Activated T-cell treated with anti-CD3 and anti-CD28 coated beads, Interleukin-2, amount 50 U/mL, for 1 hour (primary cell): ENCODE measurements at regions not wholly inside any gene's neighbourhood (a gene's known extent, or its start where the extent isn't known, plus 50 kb on each side); places are given as distances from the start of the nearest gene placed in this dataset.

Experiments used
- DNase-seq: peaks from one replicate; pipeline ENCODE4 v3.0.0-alpha.2; 2020

DNA sequence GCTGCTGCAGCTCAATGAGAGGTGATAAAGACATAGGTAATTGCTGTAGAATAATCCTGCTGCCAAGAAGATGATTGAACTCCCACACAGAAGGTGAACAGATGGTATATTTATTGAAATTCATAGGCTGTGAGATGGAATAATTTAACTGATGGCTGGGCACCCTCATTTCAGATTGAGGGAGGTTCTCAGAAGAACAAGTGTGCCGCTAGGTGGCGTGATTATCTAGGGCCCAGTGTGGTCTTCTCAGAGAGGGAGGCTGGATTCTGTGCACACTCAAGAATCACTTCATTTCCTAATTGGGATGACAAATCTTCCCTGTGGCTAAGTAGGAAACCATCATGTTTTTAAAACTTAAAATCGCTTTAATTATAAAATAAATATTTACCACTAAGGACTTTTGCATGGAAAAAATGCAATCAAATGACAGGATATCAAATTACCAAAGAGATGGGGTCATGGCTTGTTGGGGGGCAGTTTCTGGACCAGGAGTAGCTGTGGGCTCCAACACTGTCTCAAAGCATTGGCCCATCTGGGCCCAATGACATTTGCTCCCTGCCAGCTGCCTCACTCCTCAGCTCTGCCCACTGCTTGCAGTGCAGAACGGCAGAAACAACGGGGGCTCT, 132.3 kb downstream of the SNAPC1 start:
- peak; percentile 44 for DNase-seq

DNA sequence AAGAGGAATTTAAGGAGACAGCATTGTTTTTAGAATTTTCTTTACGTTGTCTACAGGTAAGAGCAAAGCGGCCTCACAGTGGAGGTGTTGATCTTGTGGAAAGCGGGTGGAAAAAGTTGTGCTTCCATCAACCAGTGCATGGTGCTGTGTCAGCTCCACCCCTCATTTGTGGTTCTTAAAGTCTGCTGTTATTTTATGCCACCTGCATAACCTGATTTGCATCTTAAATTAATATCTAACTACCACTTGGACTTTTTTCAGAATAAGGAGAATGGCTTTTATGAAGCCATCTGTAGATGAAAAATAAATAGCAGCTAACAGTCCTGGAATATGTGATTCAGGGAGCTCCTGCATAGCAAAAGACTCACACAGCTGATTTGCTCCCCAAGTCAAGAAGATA, 135.1 kb downstream of the SNAPC1 start:
- DNase-seq: no peak

DNA sequence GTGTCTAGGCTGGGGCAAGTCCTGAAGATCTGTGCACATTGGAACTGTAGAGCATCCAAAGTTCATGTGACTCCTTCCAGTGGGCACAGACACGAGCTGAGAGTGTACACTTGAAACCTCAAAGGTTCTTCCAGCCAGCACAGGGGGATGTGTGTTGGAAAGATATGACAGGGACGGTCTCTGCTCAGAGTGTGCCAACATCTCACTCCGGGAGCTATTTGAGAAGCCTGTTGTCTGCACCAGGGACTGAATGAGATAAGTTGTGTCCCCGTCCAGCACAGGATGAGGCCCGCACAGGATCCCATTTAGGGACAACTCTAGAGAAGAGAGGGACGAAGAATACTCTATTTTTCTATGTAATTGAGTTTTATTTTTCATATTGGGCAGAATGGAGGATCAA, 136.3 kb downstream of the SNAPC1 start:
- no peak for DNase-seq

DNA sequence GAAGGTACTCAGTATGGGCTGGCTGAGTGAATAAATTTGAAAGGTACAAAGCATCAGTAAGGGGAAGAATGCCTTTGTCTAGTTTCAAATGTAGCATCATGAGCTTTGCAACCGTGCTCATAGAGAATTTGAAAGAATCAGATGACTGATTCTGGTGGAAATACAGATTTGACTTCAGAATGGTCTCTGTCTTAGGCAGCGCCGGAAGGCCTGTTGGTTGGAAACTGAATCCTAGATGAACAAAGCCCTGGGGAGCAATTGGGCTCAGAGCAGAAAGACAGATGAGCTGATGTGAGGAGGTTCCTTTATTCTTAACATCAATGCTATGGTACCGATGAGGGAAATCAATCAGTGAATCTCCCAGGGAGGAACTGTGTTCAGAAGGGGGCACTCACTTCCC, 137.3 kb downstream of the SNAPC1 start:
- no peak for DNase-seq

DNA sequence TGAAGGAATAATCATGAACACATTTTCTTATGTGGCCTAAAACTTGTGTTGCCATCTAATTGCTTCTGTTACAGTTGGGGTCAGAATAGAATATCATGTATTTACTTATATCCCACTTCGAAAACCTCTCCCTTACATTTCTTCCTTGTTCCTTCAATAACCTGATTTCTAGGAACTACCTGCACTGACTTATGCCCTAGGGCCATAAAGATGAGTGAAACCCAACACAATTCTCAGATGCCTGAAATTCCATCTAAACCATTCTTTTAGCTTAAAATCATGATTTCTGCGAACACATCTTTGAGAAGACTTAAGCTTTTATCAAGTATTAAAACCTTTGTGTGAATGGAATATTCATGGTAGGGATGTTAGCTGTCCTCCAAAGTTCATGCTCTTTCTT, 142.7 kb downstream of the SNAPC1 start:
- no peak for DNase-seq

DNA sequence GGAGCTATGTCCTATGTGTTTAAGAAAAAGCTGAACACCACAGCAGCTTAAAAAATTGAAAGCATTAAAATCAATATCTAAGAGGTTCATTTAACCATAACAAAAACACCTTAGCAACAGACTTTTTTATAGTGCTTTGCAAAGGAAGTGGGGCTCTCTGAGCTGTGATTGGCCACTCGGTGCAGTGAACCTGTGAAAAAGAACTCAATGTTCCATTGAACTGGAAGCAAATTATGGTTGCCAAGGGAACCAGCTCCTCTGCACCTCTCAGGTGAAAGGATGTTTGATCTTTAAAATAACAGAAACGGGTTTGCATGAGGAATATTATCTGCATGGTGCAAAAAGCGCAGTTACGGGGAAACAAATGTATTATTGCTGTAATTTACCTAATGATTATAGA, 149.4 kb downstream of the SNAPC1 start:
- DNase-seq: no peak

DNA sequence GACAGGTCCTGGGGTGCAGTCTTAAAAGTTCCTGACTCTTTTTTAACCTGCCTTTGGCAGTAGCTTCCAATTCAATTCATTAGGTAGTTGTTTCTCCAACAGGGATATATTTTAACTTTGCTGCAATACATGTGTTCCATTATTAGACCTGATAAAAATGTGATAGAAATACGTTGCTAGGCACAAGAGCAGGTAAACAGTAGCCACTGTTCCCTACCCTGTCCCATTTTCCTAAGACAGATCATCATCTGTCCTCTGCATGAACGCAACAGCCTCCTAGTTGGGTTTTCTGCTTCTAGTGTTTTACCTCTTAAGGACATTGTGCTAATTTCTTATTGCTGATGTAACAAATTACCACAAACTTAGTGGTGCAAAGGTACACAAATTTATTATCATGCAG, 156.8 kb downstream of the SNAPC1 start:
- no peak for DNase-seq

DNA sequence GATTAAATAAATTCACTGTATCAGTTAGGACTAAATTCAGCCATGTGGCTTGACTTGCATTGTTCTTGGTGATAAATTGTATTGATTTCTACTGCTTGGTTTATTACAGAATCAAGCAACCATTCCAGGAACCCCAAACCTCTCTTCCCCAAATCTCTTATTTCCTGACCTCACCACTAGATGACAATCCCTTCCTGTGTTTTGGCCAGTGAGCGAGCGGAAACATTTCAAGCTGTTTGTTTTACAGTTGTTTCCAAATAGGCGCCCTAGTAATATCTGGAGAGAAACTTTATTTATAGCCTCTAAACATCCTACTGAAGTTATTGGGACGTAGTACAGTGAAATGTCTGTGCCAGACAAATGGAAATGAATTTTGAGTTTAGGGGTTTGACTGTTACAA, 161.1 kb downstream of the SNAPC1 start:
- no peak for DNase-seq

DNA sequence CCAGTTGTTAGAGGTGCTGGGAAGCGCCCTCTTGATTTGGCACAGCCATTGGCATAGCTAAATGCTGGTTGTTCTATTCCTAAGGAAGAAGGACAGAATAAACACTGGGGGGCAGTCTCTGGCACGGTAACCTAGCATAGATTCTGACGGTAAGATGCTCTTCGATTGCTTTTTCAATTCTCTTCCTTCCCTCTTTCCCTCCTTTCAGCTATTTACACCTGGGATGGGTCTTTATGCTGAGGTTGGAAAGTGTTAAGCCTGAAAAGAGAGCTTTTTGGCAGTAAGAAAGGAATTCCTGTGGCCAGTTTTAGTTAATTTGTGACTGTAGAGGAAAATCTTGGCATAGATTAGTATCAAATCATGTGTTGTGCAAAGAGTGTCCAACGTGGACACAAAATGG, 162.8 kb downstream of the SNAPC1 start:
- DNase-seq: no peak

DNA sequence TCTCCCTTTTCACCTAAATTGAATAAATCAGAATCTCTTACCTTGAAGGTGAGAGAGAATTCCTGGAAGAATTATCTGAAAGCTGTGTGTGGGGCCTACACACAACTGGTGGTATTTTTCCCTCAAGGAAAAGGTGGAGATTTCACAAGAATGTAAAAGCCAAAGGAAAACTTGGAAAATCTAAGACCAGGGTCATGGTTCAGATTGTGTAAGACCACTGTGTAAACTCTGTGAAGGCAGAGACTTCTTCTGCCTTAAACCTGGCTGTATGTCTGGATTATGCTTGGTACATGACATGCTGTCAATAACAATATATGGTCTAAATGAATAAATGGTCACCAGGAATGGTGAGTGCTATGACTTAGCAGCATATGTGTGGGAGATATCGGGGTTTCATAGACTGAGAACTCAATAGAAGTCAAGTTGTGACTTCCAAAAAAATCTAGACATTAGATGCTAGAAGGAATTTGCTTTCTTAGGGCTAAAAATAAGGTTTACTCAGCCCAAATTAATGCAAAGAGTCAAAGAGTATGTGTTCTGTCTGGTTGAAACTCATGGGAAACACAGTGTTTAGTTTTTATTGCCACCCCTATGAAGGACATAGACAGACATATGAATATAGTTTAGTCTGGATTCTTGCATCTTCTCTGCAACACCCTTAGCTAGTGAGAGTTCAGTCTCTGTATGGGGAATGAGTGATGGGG, 163.7 kb downstream of the SNAPC1 start:
- DNase-seq: no peak

DNA sequence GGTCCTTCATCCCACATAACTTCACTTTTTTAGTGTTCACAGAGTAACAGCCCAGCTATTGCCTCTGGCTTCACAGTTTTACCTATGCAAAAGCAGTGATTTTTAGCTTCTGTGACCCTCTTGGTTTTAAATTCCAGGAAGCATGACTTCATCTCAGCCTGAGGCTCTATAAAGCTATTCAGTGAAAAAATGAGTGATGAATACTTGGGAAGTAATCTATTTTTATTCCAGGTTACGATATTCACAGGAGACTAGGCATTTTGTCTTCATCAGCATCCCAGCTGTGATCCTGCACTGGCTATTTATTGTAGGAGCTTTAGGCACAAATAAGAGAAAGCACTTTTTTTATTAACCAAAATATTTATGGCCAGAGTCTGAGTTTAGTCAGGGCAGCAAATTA, 164.8 kb downstream of the SNAPC1 start:
- no peak for DNase-seq

DNA sequence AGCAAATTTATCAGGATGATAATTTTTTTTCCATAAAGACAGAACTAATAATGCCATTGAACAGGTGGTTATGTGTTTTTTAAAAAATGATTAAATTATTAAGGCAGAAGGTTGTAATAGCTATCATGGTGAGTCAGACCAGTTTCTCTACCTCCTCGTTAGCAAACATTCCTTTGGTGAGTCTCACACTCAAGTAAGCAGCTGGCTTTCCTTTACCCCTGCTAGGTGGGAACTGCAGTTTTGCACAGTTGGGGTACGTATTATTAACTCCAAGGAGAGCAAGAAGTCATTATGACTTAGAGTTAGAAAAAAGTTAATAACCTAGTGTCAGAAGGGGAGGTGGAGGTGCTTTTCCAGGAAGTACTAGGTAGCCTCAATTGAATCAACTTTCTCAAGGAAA, 165.3 kb downstream of the SNAPC1 start:
- DNase-seq: no peak

DNA sequence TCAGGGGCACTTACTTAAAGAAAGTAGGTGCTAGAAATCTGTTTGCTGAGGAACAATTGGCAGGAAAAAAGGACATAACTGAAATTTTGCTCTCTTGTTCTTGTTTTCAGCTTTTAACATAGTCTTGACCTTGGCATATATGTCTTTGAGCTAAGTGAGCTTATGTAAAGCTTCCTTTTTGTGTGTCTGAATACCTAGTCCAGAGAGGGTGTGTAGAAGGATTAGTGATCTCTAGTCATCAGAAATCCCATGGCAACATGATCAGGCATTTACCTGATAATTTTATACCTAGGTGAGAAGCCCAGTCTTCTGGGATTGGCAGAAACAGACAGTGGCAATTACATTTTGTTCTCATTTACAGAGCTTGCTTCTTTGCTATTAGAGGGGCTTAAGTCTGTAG, 166.1 kb downstream of the SNAPC1 start:
- DNase-seq: no peak

DNA sequence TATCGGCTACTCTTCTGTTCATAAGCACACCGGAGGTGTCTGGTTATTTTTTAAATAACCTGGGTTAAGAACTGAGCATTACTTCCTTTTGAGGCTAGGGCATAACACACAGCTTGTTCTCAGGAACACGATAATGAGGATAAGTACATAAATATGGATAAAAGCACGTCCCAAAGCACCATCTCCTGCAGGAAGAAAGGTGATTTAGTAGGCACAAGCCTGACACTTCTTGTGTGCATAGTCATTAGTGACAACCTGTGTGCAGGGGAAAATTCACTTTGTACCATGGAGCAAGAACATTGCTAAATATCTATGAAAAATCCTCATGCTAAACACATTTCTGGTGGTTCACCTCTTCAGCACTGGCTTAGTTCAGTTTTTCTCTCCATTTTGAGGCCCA, 166.5 kb downstream of the SNAPC1 start:
- DNase-seq: no peak

DNA sequence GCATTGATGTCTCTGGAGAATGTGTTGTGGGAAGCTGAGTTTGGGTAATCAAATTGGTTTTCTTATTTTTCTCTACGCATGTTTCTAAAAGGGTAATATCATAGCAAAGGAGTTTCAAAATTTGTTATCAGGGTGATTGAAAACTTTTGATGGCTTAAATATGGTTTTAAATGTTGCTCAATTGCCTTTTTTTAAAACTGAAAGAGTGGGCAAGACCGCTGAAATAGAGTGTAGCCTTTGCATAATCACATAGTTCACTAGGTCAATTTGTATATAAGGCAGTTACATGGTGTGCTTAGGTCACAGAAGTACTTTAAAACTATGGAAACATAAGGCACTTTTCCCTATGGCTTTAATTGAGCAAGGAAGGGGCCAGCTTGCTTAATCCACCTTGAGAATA, 167.4 kb downstream of the SNAPC1 start:
- DNase-seq: no peak

DNA sequence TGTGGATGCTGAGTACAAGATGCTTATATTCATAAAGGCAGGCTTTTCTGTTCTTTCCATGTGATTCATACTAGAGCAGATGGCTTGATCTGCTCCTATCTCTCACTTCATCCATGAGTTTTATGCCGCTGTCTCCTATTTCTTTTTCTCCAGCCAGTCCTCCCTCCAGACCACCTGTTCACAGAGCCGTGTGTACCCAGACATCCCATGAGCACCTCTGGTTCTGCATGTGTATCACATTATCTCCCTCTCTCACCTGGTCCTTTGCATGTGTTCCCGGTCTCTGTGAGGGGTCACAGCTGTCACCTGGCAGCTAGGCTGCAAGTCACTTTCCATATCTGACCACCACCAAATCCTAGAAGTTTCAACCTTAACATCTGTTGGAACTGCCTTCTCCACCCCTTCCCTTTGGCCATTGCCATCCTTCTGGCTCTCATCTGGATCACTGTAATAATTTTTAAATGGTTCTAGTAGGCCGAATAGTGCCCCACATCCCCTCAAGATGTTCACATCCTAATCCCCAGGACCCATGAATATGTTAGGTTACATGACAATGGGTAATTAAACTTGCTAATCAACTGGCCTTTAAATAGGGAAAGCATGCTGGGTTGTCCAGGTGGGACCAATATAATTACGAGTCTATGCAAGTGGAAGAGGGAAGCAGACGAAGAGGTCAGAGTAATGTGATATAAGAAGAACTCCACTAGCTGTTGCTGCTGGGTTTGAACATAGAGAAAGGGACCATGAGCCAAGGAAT, 168.1 kb downstream of the SNAPC1 start:
- no peak for DNase-seq

DNA sequence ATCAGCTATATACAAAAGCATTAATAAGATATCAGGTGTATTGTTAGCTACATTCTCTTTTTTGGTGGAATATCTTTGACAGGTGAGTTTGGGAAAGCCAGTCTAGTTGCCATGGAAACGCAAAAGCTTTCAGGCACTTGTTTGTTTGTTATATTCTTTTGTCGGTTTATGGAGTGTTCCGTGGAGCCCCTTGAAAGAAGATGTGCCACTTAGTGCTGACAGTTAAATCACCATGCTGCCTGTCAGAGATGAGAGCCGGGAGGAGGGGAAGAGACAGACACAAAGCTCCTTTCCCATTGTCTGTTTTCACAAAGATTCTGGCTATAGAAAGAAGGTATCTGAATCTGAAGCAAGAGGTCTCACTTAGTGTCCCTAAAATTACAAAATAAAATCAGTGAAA, 170.8 kb downstream of the SNAPC1 start:
- DNase-seq: no peak

DNA sequence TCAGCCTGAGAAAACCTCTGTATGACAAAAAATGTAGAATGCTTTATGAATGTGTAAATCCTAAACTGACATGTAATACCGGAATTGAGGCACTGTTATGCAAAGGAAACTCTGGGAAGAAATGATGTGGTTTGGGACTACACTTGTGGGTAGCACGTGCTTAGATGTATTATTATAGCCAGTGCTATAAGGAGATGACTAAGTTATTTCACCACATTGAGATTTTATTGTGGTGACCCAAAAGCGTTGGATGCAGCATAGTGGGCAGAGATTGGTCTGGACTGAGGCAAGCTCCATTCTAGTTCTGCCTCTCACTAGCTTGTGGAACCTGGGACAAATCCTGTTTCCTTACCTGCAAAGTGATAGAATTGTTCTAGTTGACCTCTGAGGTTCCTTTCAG, 172.2 kb downstream of the SNAPC1 start:
- DNase-seq: no peak

DNA sequence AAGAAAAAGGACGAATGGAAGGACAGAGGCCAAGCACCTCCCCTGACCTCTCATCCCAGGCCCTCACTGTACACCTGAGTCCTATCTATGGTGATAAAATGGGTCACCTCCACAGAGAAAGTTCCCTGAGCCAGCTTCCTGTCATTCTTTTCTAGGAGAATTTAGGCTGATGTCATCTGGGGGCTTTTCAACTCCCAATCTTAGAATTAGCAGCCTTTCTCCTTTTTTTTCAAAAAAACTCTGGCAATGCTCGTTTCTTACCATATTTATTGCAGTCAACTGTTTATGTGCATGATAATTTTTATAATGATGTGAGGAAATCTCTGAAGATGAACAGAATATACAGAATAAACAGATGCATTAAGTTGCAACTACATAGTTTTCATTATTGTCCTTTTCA, 177.6 kb downstream of the SNAPC1 start:
- DNase-seq: no peak

DNA sequence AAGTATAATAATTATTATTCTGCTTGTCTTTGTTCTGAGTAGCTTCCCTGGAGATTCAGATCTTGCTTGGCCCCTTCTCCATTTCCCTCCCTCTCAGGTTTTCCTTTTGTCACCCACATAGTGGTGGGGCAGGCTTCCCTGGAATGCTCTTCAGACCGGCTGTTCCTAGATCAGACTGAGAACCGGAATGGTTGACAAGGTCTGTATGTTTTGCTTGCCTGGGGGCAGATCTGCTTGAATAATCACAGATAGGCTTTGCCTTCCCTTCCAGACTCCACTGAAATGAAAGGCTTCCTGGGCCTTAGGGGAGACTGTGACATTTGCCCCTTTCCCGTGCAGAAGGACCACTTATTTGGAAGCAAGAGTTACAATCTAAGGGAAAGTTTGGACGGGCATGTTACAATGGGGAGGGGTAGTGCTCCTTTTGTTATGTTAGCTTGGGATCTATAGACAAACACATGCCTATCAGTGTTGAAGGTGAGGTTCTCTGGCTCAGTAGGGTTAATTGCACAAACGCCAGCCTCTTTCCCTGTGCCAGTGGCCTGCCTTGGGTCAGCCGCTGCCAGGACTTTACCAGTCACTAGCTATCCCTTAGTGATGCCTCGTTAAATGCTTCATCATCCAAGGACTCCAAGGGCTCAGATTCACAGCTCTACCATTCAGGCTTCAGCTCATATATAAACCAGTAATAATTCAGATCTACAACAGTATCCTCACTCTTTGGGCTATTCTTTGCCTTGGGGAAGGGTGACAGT, 178.6 kb downstream of the SNAPC1 start:
- no peak for DNase-seq

DNA sequence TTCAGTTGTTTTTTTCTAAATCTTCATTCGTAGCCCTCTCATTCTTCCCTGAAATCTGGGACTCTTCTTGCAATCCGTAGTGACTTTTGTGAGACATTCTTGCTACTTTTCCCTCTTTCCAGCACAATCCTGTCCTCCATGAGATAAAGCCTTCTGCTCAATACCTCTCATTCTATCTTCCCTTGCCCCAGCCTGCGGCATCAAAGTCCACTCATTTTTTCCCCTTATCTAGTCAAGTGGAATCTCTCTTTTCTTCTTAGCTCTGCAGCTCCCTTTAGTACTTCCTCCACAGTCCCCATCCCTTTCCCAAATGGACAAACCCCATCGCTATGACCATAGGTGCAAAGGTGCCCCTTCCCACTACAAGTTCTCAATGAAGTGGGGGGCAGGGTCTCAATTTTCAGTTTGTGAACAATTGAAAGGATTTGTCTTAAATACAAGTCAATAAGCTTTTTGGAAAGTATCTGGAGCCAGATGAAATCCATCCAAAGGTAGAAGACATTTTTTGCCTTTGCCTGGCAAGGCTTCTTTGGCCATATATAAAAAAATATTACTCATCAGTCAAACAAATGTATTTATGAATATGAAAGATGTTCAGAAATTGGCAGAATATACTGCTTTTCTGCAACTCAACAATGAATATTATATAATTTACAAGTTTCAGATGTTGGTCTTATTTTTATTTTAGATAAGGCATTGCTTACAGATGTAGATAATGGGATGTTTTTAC, 179.4 kb downstream of the SNAPC1 start:
- DNase-seq: no peak

DNA sequence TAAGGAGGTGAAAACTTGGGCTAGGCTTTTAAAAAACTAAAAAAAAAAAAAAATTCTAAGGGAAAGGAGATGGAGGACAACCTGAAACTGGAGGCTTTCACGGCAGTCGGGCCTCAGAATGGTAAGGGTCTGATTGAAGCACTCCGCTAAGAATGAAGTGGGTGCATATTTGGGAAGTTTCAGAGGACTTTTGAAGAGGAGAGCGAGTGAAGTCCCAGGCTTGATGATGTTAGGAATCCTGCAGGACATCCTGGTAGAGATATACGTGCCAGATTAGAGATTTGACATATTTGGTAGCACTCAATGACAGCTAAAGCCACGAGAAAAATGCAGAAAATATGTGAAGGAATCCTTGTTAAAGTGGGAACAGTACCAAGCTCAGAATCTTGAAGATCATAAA, 186.2 kb downstream of the SNAPC1 start:
- DNase-seq: no peak

DNA sequence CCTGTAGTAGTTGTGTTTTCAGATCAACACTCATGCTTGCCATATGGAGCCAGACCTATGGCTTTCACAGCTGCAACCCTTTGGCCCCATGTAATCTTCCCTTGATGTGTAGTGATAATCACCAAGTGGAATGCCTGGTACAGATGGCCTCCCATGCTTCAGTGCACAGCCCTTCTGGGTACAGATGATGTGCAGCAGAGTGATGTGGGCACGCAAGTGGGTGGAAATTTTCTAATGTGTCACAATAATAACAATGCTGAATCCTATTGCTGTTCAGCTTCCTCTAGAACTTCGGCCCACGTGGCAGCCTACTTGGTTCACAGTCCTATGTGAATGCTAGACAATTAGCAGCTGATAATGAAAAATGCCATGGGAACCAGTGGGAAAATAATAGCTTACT, 188.1 kb downstream of the SNAPC1 start:
- no peak for DNase-seq
